Adrenal gland (tissue), 5 donors: ENCODE measurements at regions not wholly inside any gene's neighbourhood (a gene's known extent, or its start where the extent isn't known, plus 50 kb on each side); places are given as distances from the start of the nearest gene placed in this dataset.

ENCODE experiments used
- POLR2A ChIP-seq, 2 donors: fragments of 450-650 bp; IDR thresholded peaks; one replicate each; pipeline ENCODE4 v1.6.1; 2017; ENCODE audit warnings: antibody characterized with exemption in 2 of 2, mild to moderate bottlenecking in 2 of 2, moderate library complexity in 1 of 2
- TF ChIP-seq, protein P1 (sequence below), 6 experiments: fragments of 450-650 bp in 4 of 6; fragments of 200-600 bp in 2 of 6; sonication (generic) in 1 of 6; IDR thresholded peaks; 1 replicate in 5 of 6; 2 replicates in 1 of 6; pipeline versions ENCODE4 v1.5.1 to v1.8.0; 2016 to 2021; ENCODE audit warnings: antibody characterized with exemption in 6 of 6, mild to moderate bottlenecking in 2 of 6, moderate library complexity in 1 of 6
- donor health status: DM: no; HTN: no; CAD: no.

GRCh38 chr14:71529848-71530247 lies 402.4 kb upstream of the RGS6 start:
- TF ChIP-seq, protein P1, sequence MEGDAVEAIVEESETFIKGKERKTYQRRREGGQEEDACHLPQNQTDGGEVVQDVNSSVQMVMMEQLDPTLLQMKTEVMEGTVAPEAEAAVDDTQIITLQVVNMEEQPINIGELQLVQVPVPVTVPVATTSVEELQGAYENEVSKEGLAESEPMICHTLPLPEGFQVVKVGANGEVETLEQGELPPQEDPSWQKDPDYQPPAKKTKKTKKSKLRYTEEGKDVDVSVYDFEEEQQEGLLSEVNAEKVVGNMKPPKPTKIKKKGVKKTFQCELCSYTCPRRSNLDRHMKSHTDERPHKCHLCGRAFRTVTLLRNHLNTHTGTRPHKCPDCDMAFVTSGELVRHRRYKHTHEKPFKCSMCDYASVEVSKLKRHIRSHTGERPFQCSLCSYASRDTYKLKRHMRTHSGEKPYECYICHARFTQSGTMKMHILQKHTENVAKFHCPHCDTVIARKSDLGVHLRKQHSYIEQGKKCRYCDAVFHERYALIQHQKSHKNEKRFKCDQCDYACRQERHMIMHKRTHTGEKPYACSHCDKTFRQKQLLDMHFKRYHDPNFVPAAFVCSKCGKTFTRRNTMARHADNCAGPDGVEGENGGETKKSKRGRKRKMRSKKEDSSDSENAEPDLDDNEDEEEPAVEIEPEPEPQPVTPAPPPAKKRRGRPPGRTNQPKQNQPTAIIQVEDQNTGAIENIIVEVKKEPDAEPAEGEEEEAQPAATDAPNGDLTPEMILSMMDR (IDR thresholded peaks at IDR 0.05), result no peak
- TF ChIP-seq POLR2A (IDR thresholded peaks at IDR 0.05), result no peak
